Fibroblast of lung (primary cell): ENCODE measurements at regions not wholly inside any gene's neighbourhood (a gene's known extent, or its start where the extent isn't known, plus 50 kb on each side); places are given as distances from the start of the nearest gene placed in this dataset.

Experiments used
- EZH2 ChIP-seq: IDR thresholded peaks from 2 replicates; pipeline ENCODE4 v1.5.1; 2012; ENCODE audit warnings: low read length, control low read depth, mild to moderate bottlenecking; ENCODE audit errors: missing control alignments
- TF ChIP-seq, protein P1 (sequence below), 2 donors: IDR thresholded peaks in 1 of 2; conservative IDR thresholded peaks in 1 of 2; 1 replicate in 1 of 2; 2 replicates in 1 of 2; pipeline ENCODE4 v1.5.1; 2011 to 2012; ENCODE audit warnings: low read length in 2 of 2, control low read depth in 1 of 2, inconsistent platforms in 1 of 2, low read depth in 1 of 2, mild to moderate bottlenecking in 1 of 2

DNA sequence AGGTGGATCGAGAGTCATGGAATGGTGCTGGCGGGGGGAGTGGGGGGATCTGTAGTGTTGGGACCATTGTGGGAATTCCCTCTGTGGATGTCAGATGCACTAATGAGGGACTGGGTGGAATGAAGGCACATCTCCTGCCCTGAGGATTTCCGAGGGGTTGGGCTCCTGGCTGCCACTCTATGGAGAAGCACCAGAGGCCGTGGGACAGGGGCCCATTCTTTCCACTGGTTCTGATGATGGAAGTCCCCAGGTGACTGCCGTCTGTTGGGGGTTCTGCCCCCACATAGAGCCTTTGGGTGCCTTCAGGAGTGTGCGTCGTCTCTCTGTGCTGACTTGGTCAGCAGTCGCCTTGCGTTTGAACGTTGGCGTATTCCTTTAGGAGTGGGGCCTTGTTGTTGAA, 202.9 kb downstream of the GLRX3 start:
- TF ChIP-seq, protein P1, sequence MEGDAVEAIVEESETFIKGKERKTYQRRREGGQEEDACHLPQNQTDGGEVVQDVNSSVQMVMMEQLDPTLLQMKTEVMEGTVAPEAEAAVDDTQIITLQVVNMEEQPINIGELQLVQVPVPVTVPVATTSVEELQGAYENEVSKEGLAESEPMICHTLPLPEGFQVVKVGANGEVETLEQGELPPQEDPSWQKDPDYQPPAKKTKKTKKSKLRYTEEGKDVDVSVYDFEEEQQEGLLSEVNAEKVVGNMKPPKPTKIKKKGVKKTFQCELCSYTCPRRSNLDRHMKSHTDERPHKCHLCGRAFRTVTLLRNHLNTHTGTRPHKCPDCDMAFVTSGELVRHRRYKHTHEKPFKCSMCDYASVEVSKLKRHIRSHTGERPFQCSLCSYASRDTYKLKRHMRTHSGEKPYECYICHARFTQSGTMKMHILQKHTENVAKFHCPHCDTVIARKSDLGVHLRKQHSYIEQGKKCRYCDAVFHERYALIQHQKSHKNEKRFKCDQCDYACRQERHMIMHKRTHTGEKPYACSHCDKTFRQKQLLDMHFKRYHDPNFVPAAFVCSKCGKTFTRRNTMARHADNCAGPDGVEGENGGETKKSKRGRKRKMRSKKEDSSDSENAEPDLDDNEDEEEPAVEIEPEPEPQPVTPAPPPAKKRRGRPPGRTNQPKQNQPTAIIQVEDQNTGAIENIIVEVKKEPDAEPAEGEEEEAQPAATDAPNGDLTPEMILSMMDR (conservative IDR thresholded peaks at IDR 0.05 in 1 of 2, IDR thresholded peaks at IDR 0.05 in 1 of 2; ENCODE audit: low read depth in 1 of 2, low read length in 2 of 2) = no peak
- no peak for TF ChIP-seq EZH2
